H1 (cell line): ENCODE measurements at regions not wholly inside any gene's neighbourhood (a gene's known extent, or its start where the extent isn't known, plus 50 kb on each side); places are given as distances from the start of the nearest gene placed in this dataset.

Experiments used
- CTCF ChIA-PET: fragments of 300-600 bp; sonication (Branson Sonifier 250); formaldehyde crosslinking; loops from one replicate; lab custom pipeline; 2021; ENCODE audit not compliant: partially characterized antibody; lab: Charles Lee
- POLR2A ChIA-PET: fragments of 300-600 bp; sonication (Branson Sonifier 250); formaldehyde crosslinking; loops from one replicate; lab custom pipeline; 2021; ENCODE audit warnings: inconsistent platforms; ENCODE audit not compliant: partially characterized antibody; lab: Charles Lee
- DNase-seq, 2 experiments: peaks; one replicate each; pipeline versions ENCODE4 v3.0.0 to v3.0.0-alpha.2; 2010 to 2022; ENCODE audit warnings: low spot score in 2 of 2, low read depth in 1 of 2, mixed read lengths in 1 of 2
- FAIRE-seq: peaks from 2 replicates; lab custom pipeline; 2011; peaks lifted over from hg19 to GRCh38; lab: Jason Lieb, UNC
- H2AFZ ChIP-seq: 2 replicates; pipeline ENCODE4 v1.8.1; 2012; ENCODE audit warnings: low read length, inconsistent platforms
- H2AK5ac ChIP-seq: 2 replicates; pipeline ENCODE4 v1.6.1; 2013; ENCODE audit warnings: low read depth, low read length
- H2BK120ac ChIP-seq: replicated peaks from 2 replicates; pipeline ENCODE3; 2013; ENCODE audit warnings: low read depth, low read length, inconsistent platforms
- H2BK12ac ChIP-seq: 2 replicates; pipeline ENCODE4 v1.6.1; 2013; ENCODE audit warnings: low read depth, low read length
- H2BK15ac ChIP-seq: 2 replicates; pipeline ENCODE4 v1.6.1; 2013; ENCODE audit warnings: low read length
- H2BK20ac ChIP-seq: 2 replicates; pipeline ENCODE4 v1.6.1; 2013; ENCODE audit warnings: low read length
- H2BK5ac ChIP-seq: 2 replicates; pipeline ENCODE4 v1.6.1; 2013; ENCODE audit warnings: low read depth, low read length
- H3K14ac ChIP-seq: 2 replicates; pipeline ENCODE4 v1.6.1; 2013; ENCODE audit warnings: inconsistent platforms; ENCODE audit not compliant: insufficient read length
- H3K18ac ChIP-seq: 2 replicates; pipeline ENCODE4 v1.6.1; 2013; ENCODE audit warnings: low read length; ENCODE audit errors: extremely low read depth
- H3K23ac ChIP-seq: 2 replicates; pipeline ENCODE4 v1.6.1; 2013; ENCODE audit warnings: inconsistent platforms; ENCODE audit not compliant: insufficient read length
- H3K23me2 ChIP-seq: 2 replicates; pipeline ENCODE4 v1.6.1; 2013; ENCODE audit warnings: low read depth, low read length
- H3K27ac ChIP-seq: 2 replicates; pipeline ENCODE4 v1.6.1; 2011; ENCODE audit warnings: low read depth, low read length, inconsistent platforms
- H3K27me3 ChIP-seq, 4 experiments: replicated peaks in 1 of 4; 1 replicate in 1 of 4; 2 replicates in 3 of 4; pipeline versions ENCODE4 v1.6.1 to v1.8.1; 2011 to 2013; ENCODE audit warnings: low read length in 3 of 4, mild to moderate bottlenecking in 3 of 4, inconsistent platforms in 2 of 4, mixed read lengths in 2 of 4, moderate library complexity in 1 of 4; ENCODE audit not compliant: control insufficient read depth in 3 of 4, insufficient read depth in 3 of 4; ENCODE audit errors: extremely low read depth in 1 of 4
- H3K36me3 ChIP-seq, 4 experiments: 2 replicates each; pipeline versions ENCODE4 v1.6.1 to v1.8.1; 2011 to 2013; ENCODE audit warnings: mild to moderate bottlenecking in 4 of 4, low read length in 3 of 4, moderate library complexity in 2 of 4, control low read depth in 1 of 4, inconsistent platforms in 1 of 4; ENCODE audit not compliant: insufficient read depth in 4 of 4, control insufficient read depth in 2 of 4
- H3K4ac ChIP-seq: replicated peaks from 2 replicates; pipeline ENCODE3; 2013; ENCODE audit warnings: low read length, low read depth, mixed read lengths, inconsistent platforms; ENCODE audit not compliant: insufficient read length
- H3K4me1 ChIP-seq, 4 experiments: replicated peaks in 1 of 4; 1 replicate in 1 of 4; 2 replicates in 3 of 4; pipeline versions ENCODE4 v1.6.1 to v1.8.1; 2011 to 2013; ENCODE audit warnings: low read length in 3 of 4, inconsistent platforms in 2 of 4, mixed read lengths in 1 of 4; ENCODE audit not compliant: insufficient read depth in 4 of 4, control insufficient read depth in 3 of 4
- H3K4me2 ChIP-seq, 2 experiments: 2 replicates each; pipeline versions ENCODE4 v1.6.1 to v1.8.1; 2011 to 2013; ENCODE audit warnings: low read depth in 2 of 2, low read length in 2 of 2, control low read depth in 1 of 2, inconsistent platforms in 1 of 2, mild to moderate bottlenecking in 1 of 2; ENCODE audit not compliant: insufficient read depth in 1 of 2
- H3K4me3 ChIP-seq, 4 experiments: fragments of 200-600, 300-600 bp in 1 of 4; sonication (generic), shearing (Covaris generic), sonication (Bioruptor Twin) in 1 of 4; 2 replicates each; pipeline versions ENCODE4 v1.5.1 to v1.8.1; 2011 to 2016; ENCODE audit warnings: low read length in 4 of 4, low read depth in 3 of 4, control low read depth in 2 of 4, inconsistent platforms in 2 of 4, mild to moderate bottlenecking in 2 of 4, mixed read lengths in 1 of 4, moderate library complexity in 1 of 4; ENCODE audit not compliant: insufficient read depth in 2 of 4; ENCODE audit errors: extremely low read depth in 1 of 4
- H3K56ac ChIP-seq: replicated peaks from 2 replicates; pipeline ENCODE3; 2013; ENCODE audit warnings: low read depth, mild to moderate bottlenecking, mixed read lengths, low read length, inconsistent platforms; ENCODE audit not compliant: insufficient read length
- H3K79me1 ChIP-seq: 2 replicates; pipeline ENCODE4 v1.6.1; 2013; ENCODE audit warnings: low read depth, low read length, control low read depth
- H3K79me2 ChIP-seq, 2 experiments: 2 replicates each; pipeline versions ENCODE4 v1.6.1 to v1.8.1; 2012 to 2013; ENCODE audit warnings: low read length in 2 of 2, mild to moderate bottlenecking in 2 of 2, inconsistent platforms in 1 of 2; ENCODE audit not compliant: insufficient read depth in 2 of 2, control insufficient read depth in 1 of 2
- H3K9ac ChIP-seq, 4 experiments: replicated peaks in 1 of 4; 1 replicate in 1 of 4; 2 replicates in 3 of 4; pipeline versions ENCODE4 v1.6.1 to v1.8.1; 2011 to 2013; ENCODE audit warnings: low read depth in 3 of 4, low read length in 3 of 4, control low read depth in 2 of 4, mild to moderate bottlenecking in 2 of 4, moderate library complexity in 2 of 4, inconsistent platforms in 1 of 4; ENCODE audit errors: extremely low read depth in 1 of 4
- H3K9me3 ChIP-seq, 2 experiments: 2 replicates each; pipeline versions ENCODE4 v1.6.1 to v1.8.1; 2012 to 2013; ENCODE audit warnings: mild to moderate bottlenecking in 2 of 2, moderate library complexity in 2 of 2, control low read depth in 1 of 2, inconsistent platforms in 1 of 2, low read depth in 1 of 2, low read length in 1 of 2, mixed read lengths in 1 of 2; ENCODE audit not compliant: insufficient read depth in 2 of 2
- H4K20me1 ChIP-seq, 2 experiments: replicated peaks in 1 of 2; 2 replicates each; pipeline versions ENCODE3 to v1.8.1; 2011 to 2013; ENCODE audit warnings: inconsistent platforms in 2 of 2, low read length in 2 of 2, mild to moderate bottlenecking in 1 of 2; ENCODE audit not compliant: insufficient read depth in 2 of 2, control insufficient read depth in 1 of 2
- H4K5ac ChIP-seq: 2 replicates; pipeline ENCODE4 v1.6.1; 2013; ENCODE audit warnings: low read length, low read depth, mixed read lengths, inconsistent platforms; ENCODE audit not compliant: insufficient read length
- H4K8ac ChIP-seq: 2 replicates; pipeline ENCODE4 v1.8.0; 2013; ENCODE audit warnings: mild to moderate bottlenecking, moderate library complexity, low read length, inconsistent platforms; ENCODE audit not compliant: insufficient read depth; ENCODE audit errors: extremely low read depth
- H4K91ac ChIP-seq: replicated peaks from 2 replicates; pipeline ENCODE3; 2013; ENCODE audit warnings: low read length, mixed read lengths, inconsistent platforms; ENCODE audit not compliant: insufficient read length
- CEBPB ChIP-seq: IDR thresholded peaks from 2 replicates; pipeline ENCODE4 v1.6.1; 2012; ENCODE audit warnings: low read depth, low read length
- EGR1 ChIP-seq: IDR thresholded peaks from 2 replicates; pipeline ENCODE4 v1.6.1; 2011; ENCODE audit warnings: low read depth, low read length, borderline replicate concordance
- FOSL1 ChIP-seq: IDR thresholded peaks from 2 replicates; pipeline ENCODE4 v1.6.1; 2011; ENCODE audit warnings: mild to moderate bottlenecking, low read depth, low read length, moderate library complexity; ENCODE audit not compliant: insufficient read depth
- GTF2F1 ChIP-seq: IDR thresholded peaks from 2 replicates; pipeline ENCODE4 v1.6.1; 2012; ENCODE audit warnings: low read depth, low read length, improper control_type of control experiment, borderline replicate concordance
- HDAC6 ChIP-seq: IDR thresholded peaks from one replicate; pipeline ENCODE4 v1.7.1; 2012; ENCODE audit warnings: low read depth, mild to moderate bottlenecking, inconsistent platforms, low read length, moderate library complexity
- JUND ChIP-seq: IDR thresholded peaks from 2 replicates; pipeline ENCODE4 v1.6.1; 2011; ENCODE audit warnings: mild to moderate bottlenecking, improper control_type of control experiment, low read length
- RBBP5 ChIP-seq: IDR thresholded peaks from 2 replicates; pipeline ENCODE4 v1.7.1; 2012; ENCODE audit warnings: low read depth, mild to moderate bottlenecking, inconsistent platforms, low read length, moderate library complexity, borderline replicate concordance
- RFX5 ChIP-seq: IDR thresholded peaks from 2 replicates; pipeline ENCODE4 v1.6.1; 2011; ENCODE audit warnings: low read depth, low read length, improper control_type of control experiment, borderline replicate concordance
- RXRA ChIP-seq: IDR thresholded peaks from 2 replicates; pipeline ENCODE4 v1.6.1; 2011; ENCODE audit warnings: low read depth, mild to moderate bottlenecking, low read length, moderate library complexity; ENCODE audit not compliant: insufficient read depth
- SIRT6 ChIP-seq: IDR thresholded peaks from one replicate; pipeline ENCODE4 v1.7.1; 2012; ENCODE audit warnings: low read length, inconsistent platforms
- SIX5 ChIP-seq: IDR thresholded peaks from 2 replicates; pipeline ENCODE4 v1.6.1; 2011; ENCODE audit warnings: mild to moderate bottlenecking, low read depth, low read length
- SP4 ChIP-seq: IDR thresholded peaks from 2 replicates; pipeline ENCODE4 v1.6.1; 2012; ENCODE audit warnings: low read length, inconsistent platforms
- YY1 ChIP-seq: IDR thresholded peaks from 2 replicates; pipeline ENCODE4 v1.6.1; 2011; ENCODE audit warnings: low read depth, mild to moderate bottlenecking, low read length
- WGBS, 2 experiments: shearing (Covaris generic) in 1 of 2; methylation state at CpG; one replicate each; pipeline versions ENCODE4 v1.1.6 to v1.1.7; 2013 to 2015; ENCODE audit warnings: low lambda C conversion rate in 2 of 2, mixed read lengths in 2 of 2, inconsistent platforms in 1 of 2, low coverage in 1 of 2, missing lambda C conversion rate in 1 of 2; ENCODE audit not compliant: insufficient replicate concordance in 2 of 2, insufficient coverage in 1 of 2, insufficient read length in 1 of 2; ENCODE audit errors: extremely low coverage in 1 of 2, missing lambda C conversion rate in 1 of 2; 5-methylcytosine and 5-hydroxymethylcytosine counted together
- TF ChIP-seq, protein P1 (sequence below): IDR thresholded peaks from 2 replicates; pipeline ENCODE4 v1.6.1; 2012; ENCODE audit warnings: inconsistent platforms

DNA sequence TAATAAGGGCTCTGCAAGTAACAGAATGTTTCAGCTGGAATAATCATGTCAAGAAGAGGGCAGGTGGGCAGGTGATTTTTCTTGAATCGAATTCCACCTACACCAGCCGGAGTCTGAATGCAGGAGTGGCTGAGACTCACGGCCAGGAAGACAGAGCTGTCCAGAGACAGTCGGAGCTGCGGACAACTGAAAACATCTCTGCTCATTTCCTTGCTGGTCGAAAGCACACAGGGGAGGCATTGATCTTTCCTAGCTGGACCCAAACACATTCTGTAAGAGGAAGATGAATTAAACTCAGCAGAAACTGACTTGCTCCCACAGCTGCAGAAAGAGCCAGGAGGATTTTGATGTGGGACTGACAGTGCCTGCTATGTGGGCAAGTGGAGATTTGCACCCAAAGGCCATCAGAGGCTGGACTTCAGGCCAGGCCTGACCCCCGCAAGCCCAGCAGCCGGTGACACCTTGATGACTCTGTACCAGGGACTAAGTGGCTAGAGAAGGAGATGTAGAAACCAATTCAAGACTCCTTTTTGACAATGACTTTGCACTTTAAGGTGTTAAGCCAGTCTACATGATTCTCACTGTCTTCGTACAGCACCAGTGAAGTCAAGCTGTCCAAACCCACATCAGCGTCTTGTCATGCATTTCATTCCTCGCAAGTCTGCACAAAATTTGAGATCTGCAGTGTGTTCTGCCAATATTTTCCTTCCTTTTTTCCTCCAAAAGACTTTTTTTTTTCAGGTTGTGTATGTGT, 169.4 kb downstream of the TEX36 start:
- Histone ChIP-seq H3K14ac (no peak overlapping the region), H4K20me1 (no peaks in the 10 kb centered on the region), H3K9me3 (peaks cover 7 to 22% of the 10 kb centered on the region in 2 experiments; a peak in 3 of 4 replicates), H3K27ac (no peak overlapping the region), H2AK5ac (no peak overlapping the region), H3K18ac (no peak overlapping the region), H2AFZ (peak overlapping the region; percentile 48), H3K4me2 (no peak overlapping the region), H4K91ac (no peak overlapping the region), H3K79me1 (no peaks in the 10 kb centered on the region), H2BK5ac (peak overlapping the region; percentile 19; the same call in 1 of the 2 replicates), H4K8ac (no peak overlapping the region), H2BK20ac (no peak overlapping the region), H3K27me3 (0 out of 7 replicates have a peak, but pooled peaks cover 0 to 3% (median 0%) of the 10 kb centered on the region in 4 experiments), H3K4me1 (peaks cover 0 to 17% (median 10%) of the 10 kb centered on the region in 4 experiments; a peak in 4 of 7 replicates), H3K79me2 (no peaks in the 10 kb centered on the region), H3K56ac (no peak overlapping the region), H3K23me2 (no peaks in the 10 kb centered on the region), H3K36me3 (no peaks in the 10 kb centered on the region), H2BK12ac (0 out of 2 replicates have a peak overlapping the region, but pooled peaks have one; percentile 20), H4K5ac (no peak overlapping the region), H3K23ac (no peak overlapping the region), H3K4me3 (no peak overlapping the region), H2BK120ac (no peak overlapping the region), H3K4ac (no peak overlapping the region), H2BK15ac (no peak overlapping the region), H3K9ac (no peak overlapping the region)
- FAIRE-seq (peak; percentile 13), DNase-seq (no peak)
- 83% methylated on average over 11 of the region's 11 CpGs; no CpG with 5 or more reads in 1 of the 2 experiments for WGBS, 2 experiments
- POLR2A ChIA-PET, result interaction anchor here (0.8 to 1.1 kb wide), 2 partner anchors 206 to 1074 kb away, joined by 3 read pairs; partner anchors contain the start of gene EDRF1
- CTCF ChIA-PET, result interaction anchor here (0.7 to 2.6 kb wide), 3 partner anchors 9 to 171 kb away, joined by 3 to 10 read pairs (median 4); no protein-coding TSS in a partner anchor
- TF ChIP-seq RFX5, result no peak
- TF ChIP-seq RBBP5, result no peak
- no peak for TF ChIP-seq GTF2F1
- TF ChIP-seq RXRA, result no peak
- no peak for TF ChIP-seq CEBPB
- TF ChIP-seq, protein P1, sequence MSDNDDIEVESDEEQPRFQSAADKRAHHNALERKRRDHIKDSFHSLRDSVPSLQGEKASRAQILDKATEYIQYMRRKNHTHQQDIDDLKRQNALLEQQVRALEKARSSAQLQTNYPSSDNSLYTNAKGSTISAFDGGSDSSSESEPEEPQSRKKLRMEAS, result no peak
- no peak for TF ChIP-seq YY1
- no peak for TF ChIP-seq HDAC6
- no peak for TF ChIP-seq FOSL1
- no peak for TF ChIP-seq EGR1
- no peak for TF ChIP-seq SIRT6
- TF ChIP-seq SIX5, result no peak
- TF ChIP-seq JUND, result no peak
- TF ChIP-seq SP4, result no peak
